ENCODE measurements at regions not wholly inside any gene's neighbourhood (a gene's known extent, or its start where the extent isn't known, plus 50 kb on each side); places are given as distances from the start of the nearest gene placed in this dataset.

DNA sequence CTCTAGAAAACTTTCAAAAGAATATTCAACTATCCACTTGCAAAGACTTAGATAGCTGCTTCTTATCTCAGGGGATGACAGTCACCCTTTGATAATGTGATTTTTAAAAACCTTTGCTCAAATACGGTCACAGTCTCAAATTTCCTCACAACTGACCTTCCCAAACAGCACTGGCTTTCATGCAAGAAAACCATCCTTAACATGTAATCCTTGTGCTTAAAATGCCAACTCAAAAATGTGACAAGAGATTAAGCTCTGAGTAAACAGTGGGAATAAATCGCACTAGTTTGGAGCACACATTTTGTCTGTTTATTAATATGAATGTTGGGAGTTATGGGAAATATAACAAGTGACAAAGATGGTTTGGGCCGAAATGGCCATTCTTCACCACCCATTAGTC lies 87.5 kb upstream of the CCBE1 start:
- TF ChIP-seq POLR2A (IDR thresholded peaks at IDR 0.05; ENCODE audit: low read depth, low read length) (no peak), ZNF274 (IDR thresholded peaks at IDR 0.05; ENCODE audit: insufficient read depth, insufficient read length) (no peak), SP1 (IDR thresholded peaks at IDR 0.05; ENCODE audit: low read depth, low read length) (no peak), RAD21 (IDR thresholded peaks at IDR 0.05; ENCODE audit: insufficient read depth, low read depth, low read length) (no peak), CHD2 (IDR thresholded peaks at IDR 0.05; ENCODE audit: borderline replicate concordance, low read depth, low read length) (no peak), EP300 (IDR thresholded peaks at IDR 0.05; ENCODE audit: borderline replicate concordance in 1 of 2, control insufficient read depth in 1 of 2, low read depth in 2 of 2, low read length in 2 of 2) (no peak), DPF2 (IDR thresholded peaks at IDR 0.05) (no peak), SMARCA5 (IDR thresholded peaks at IDR 0.05) (no peak)
- TF ChIP-seq, protein P1, sequence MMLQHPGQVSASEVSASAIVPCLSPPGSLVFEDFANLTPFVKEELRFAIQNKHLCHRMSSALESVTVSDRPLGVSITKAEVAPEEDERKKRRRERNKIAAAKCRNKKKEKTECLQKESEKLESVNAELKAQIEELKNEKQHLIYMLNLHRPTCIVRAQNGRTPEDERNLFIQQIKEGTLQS (IDR thresholded peaks at IDR 0.05; ENCODE audit: borderline replicate concordance, extremely low read depth, low read depth, low read length): no peak
- TF ChIP-seq, protein P2, sequence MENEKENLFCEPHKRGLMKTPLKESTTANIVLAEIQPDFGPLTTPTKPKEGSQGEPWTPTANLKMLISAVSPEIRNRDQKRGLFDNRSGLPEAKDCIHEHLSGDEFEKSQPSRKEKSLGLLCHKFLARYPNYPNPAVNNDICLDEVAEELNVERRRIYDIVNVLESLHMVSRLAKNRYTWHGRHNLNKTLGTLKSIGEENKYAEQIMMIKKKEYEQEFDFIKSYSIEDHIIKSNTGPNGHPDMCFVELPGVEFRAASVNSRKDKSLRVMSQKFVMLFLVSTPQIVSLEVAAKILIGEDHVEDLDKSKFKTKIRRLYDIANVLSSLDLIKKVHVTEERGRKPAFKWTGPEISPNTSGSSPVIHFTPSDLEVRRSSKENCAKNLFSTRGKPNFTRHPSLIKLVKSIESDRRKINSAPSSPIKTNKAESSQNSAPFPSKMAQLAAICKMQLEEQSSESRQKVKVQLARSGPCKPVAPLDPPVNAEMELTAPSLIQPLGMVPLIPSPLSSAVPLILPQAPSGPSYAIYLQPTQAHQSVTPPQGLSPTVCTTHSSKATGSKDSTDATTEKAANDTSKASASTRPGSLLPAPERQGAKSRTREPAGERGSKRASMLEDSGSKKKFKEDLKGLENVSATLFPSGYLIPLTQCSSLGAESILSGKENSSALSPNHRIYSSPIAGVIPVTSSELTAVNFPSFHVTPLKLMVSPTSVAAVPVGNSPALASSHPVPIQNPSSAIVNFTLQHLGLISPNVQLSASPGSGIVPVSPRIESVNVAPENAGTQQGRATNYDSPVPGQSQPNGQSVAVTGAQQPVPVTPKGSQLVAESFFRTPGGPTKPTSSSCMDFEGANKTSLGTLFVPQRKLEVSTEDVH (IDR thresholded peaks at IDR 0.05; ENCODE audit: low read depth, partially characterized antibody): no peak
- TF ChIP-seq, protein P3, sequence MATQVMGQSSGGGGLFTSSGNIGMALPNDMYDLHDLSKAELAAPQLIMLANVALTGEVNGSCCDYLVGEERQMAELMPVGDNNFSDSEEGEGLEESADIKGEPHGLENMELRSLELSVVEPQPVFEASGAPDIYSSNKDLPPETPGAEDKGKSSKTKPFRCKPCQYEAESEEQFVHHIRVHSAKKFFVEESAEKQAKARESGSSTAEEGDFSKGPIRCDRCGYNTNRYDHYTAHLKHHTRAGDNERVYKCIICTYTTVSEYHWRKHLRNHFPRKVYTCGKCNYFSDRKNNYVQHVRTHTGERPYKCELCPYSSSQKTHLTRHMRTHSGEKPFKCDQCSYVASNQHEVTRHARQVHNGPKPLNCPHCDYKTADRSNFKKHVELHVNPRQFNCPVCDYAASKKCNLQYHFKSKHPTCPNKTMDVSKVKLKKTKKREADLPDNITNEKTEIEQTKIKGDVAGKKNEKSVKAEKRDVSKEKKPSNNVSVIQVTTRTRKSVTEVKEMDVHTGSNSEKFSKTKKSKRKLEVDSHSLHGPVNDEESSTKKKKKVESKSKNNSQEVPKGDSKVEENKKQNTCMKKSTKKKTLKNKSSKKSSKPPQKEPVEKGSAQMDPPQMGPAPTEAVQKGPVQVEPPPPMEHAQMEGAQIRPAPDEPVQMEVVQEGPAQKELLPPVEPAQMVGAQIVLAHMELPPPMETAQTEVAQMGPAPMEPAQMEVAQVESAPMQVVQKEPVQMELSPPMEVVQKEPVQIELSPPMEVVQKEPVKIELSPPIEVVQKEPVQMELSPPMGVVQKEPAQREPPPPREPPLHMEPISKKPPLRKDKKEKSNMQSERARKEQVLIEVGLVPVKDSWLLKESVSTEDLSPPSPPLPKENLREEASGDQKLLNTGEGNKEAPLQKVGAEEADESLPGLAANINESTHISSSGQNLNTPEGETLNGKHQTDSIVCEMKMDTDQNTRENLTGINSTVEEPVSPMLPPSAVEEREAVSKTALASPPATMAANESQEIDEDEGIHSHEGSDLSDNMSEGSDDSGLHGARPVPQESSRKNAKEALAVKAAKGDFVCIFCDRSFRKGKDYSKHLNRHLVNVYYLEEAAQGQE (IDR thresholded peaks at IDR 0.05; ENCODE audit: low read depth, low read length): no peak
- TF ChIP-seq, protein P4, sequence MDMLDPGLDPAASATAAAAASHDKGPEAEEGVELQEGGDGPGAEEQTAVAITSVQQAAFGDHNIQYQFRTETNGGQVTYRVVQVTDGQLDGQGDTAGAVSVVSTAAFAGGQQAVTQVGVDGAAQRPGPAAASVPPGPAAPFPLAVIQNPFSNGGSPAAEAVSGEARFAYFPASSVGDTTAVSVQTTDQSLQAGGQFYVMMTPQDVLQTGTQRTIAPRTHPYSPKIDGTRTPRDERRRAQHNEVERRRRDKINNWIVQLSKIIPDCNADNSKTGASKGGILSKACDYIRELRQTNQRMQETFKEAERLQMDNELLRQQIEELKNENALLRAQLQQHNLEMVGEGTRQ (IDR thresholded peaks at IDR 0.05; ENCODE audit: borderline replicate concordance, low read depth, low read length): no peak
- TF ChIP-seq, protein P5, sequence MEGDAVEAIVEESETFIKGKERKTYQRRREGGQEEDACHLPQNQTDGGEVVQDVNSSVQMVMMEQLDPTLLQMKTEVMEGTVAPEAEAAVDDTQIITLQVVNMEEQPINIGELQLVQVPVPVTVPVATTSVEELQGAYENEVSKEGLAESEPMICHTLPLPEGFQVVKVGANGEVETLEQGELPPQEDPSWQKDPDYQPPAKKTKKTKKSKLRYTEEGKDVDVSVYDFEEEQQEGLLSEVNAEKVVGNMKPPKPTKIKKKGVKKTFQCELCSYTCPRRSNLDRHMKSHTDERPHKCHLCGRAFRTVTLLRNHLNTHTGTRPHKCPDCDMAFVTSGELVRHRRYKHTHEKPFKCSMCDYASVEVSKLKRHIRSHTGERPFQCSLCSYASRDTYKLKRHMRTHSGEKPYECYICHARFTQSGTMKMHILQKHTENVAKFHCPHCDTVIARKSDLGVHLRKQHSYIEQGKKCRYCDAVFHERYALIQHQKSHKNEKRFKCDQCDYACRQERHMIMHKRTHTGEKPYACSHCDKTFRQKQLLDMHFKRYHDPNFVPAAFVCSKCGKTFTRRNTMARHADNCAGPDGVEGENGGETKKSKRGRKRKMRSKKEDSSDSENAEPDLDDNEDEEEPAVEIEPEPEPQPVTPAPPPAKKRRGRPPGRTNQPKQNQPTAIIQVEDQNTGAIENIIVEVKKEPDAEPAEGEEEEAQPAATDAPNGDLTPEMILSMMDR (IDR thresholded peaks at IDR 0.05 in 2 of 3, conservative IDR thresholded peaks at IDR 0.05 in 1 of 3; ENCODE audit: control insufficient read depth in 2 of 3, extremely low read depth in 1 of 3, insufficient read depth in 1 of 3, low read depth in 3 of 3, low read length in 3 of 3): no peak

Data from GM12878 (cell line).